CD8-positive, alpha-beta memory T cell (primary cell): ENCODE measurements at regions not wholly inside any gene's neighbourhood (a gene's known extent, or its start where the extent isn't known, plus 50 kb on each side); places are given as distances from the start of the nearest gene placed in this dataset.

Experiments used
- CTCF ChIA-PET: fragments of 350-600 bp; sonication (Branson Sonifier 250); formaldehyde crosslinking; loops from one replicate; lab custom pipeline; 2021; ENCODE audit warnings: antibody characterized with exemption; lab: Charles Lee
- POLR2A ChIA-PET: fragments of 350-600 bp; sonication (Branson Sonifier 250); formaldehyde crosslinking; loops from one replicate; lab custom pipeline; 2021; ENCODE audit warnings: antibody characterized with exemption; lab: Charles Lee
- DNase-seq, 5 donors: peaks; one replicate each; pipeline versions ENCODE4 v3.0.0 to v3.0.0-alpha.2; 2020 to 2022; ENCODE audit warnings: mixed read lengths in 1 of 5
- H3K27ac ChIP-seq: one replicate; pipeline ENCODE4 v1.7.0; 2013; ENCODE audit warnings: low read depth, mild to moderate bottlenecking, low read length, moderate library complexity
- H3K27me3 ChIP-seq: 2 replicates; pipeline ENCODE4 v1.7.0; 2013; ENCODE audit warnings: low read length, mild to moderate bottlenecking; ENCODE audit not compliant: insufficient read depth, poor library complexity, severe bottlenecking
- H3K36me3 ChIP-seq: 2 replicates; pipeline ENCODE4 v1.7.0; 2013; ENCODE audit warnings: mild to moderate bottlenecking, low read length, moderate library complexity; ENCODE audit not compliant: insufficient read depth
- H3K4me1 ChIP-seq: 2 replicates; pipeline ENCODE4 v1.7.0; 2013; ENCODE audit warnings: mild to moderate bottlenecking, low read length, moderate library complexity; ENCODE audit not compliant: insufficient read depth
- H3K4me3 ChIP-seq: 2 replicates; pipeline ENCODE4 v1.7.0; 2013; ENCODE audit warnings: mild to moderate bottlenecking, low read length
- H3K9me3 ChIP-seq: 2 replicates; pipeline ENCODE4 v1.7.0; 2013; ENCODE audit warnings: mild to moderate bottlenecking, low read length
- H3K27ac Mint-ChIP-seq, 8 donors: one replicate each; pipeline ENCODE4 v1.8.0; 2020 to 2021; ENCODE audit warnings: mixed read lengths in 8 of 8, mild to moderate bottlenecking in 6 of 8, inconsistent platforms in 3 of 8, moderate library complexity in 3 of 8
- H3K27me3 Mint-ChIP-seq, 2 donors: one replicate each; pipeline ENCODE4 v1.8.0; 2020 to 2021; ENCODE audit warnings: mixed read lengths in 2 of 2, mild to moderate bottlenecking in 1 of 2, moderate library complexity in 1 of 2
- H3K36me3 Mint-ChIP-seq, 3 donors: one replicate each; pipeline ENCODE4 v1.8.0; 2020 to 2021; ENCODE audit warnings: mixed read lengths in 3 of 3, inconsistent platforms in 1 of 3, mild to moderate bottlenecking in 1 of 3
- H3K4me1 Mint-ChIP-seq, 3 donors: one replicate each; pipeline ENCODE4 v1.8.0; 2020 to 2021; ENCODE audit warnings: mixed read lengths in 3 of 3, inconsistent platforms in 1 of 3, mild to moderate bottlenecking in 1 of 3
- H3K4me3 Mint-ChIP-seq, 7 donors: one replicate each; pipeline ENCODE4 v1.8.0; 2020 to 2021; ENCODE audit warnings: mixed read lengths in 7 of 7, mild to moderate bottlenecking in 6 of 7, moderate library complexity in 4 of 7, inconsistent platforms in 2 of 7
- H3K9me3 Mint-ChIP-seq, 5 donors: one replicate each; pipeline ENCODE4 v1.8.0; 2020 to 2022; ENCODE audit warnings: mixed read lengths in 5 of 5, mild to moderate bottlenecking in 3 of 5, moderate library complexity in 2 of 5, inconsistent platforms in 1 of 5

- Mint-ChIP-seq H3K27me3 (peaks cover 11 to 35% of the 10 kb centered on the region in 2 donors), H3K9me3 (no peaks in the 10 kb centered on the region), H3K27ac (no peak overlapping the region), H3K36me3 (no peaks in the 10 kb centered on the region), H3K4me1 (no peaks in the 10 kb centered on the region), H3K4me3 (no peak overlapping the region)
- H3K27me3 ChIP-seq: no peaks in the 10 kb centered on the region
- POLR2A ChIA-PET: no interaction called here
- CTCF ChIA-PET: no interaction called here
- no peak for DNase-seq
- H3K9me3 ChIP-seq: no peaks in the 10 kb centered on the region
- H3K27ac ChIP-seq: no peak overlapping the region
- no peaks in the 10 kb centered on the region for H3K36me3 ChIP-seq
- no peak overlapping the region for H3K4me3 ChIP-seq
- H3K4me1 ChIP-seq: no peaks in the 10 kb centered on the region
These were observed 62.6 kb upstream of the ARHGAP5 start for GRCh38 chr14:32014498-32014897.

GRCh38 chr14:32015166-32015565 is 61.9 kb upstream of the ARHGAP5 start:
- CTCF ChIA-PET: no interaction called here

GRCh38 chr14:32017587-32017986 is 59.5 kb upstream of the ARHGAP5 start:
- Histone ChIP-seq H3K27me3 (no peaks in the 10 kb centered on the region), H3K4me3 (no peak overlapping the region), H3K27ac (no peak overlapping the region), H3K36me3 (no peaks in the 10 kb centered on the region), H3K4me1 (no peaks in the 10 kb centered on the region), H3K9me3 (no peaks in the 10 kb centered on the region)
- DNase-seq: no peak
- Mint-ChIP-seq H3K4me3 (no peak overlapping the region), H3K27me3 (peaks cover 5 to 14% of the 10 kb centered on the region in 2 donors), H3K36me3 (no peaks in the 10 kb centered on the region), H3K27ac (no peak overlapping the region), H3K4me1 (no peaks in the 10 kb centered on the region), H3K9me3 (no peaks in the 10 kb centered on the region)
- CTCF ChIA-PET: no interaction called here
- POLR2A ChIA-PET: no interaction called here

More at GRCh38 chr14:32015166-32015565, 61.9 kb upstream of the ARHGAP5 start:
- Histone ChIP-seq H3K27ac (no peak overlapping the region), H3K4me3 (no peak overlapping the region), H3K36me3 (no peaks in the 10 kb centered on the region), H3K27me3 (no peaks in the 10 kb centered on the region), H3K4me1 (no peaks in the 10 kb centered on the region), H3K9me3 (no peaks in the 10 kb centered on the region)
- Mint-ChIP-seq H3K4me3 (no peak overlapping the region), H3K27ac (no peak overlapping the region), H3K4me1 (no peaks in the 10 kb centered on the region), H3K9me3 (no peaks in the 10 kb centered on the region), H3K36me3 (no peaks in the 10 kb centered on the region), H3K27me3 (peaks cover 8 to 34% of the 10 kb centered on the region in 2 donors)
- DNase-seq: no peak
- POLR2A ChIA-PET: no interaction called here

GRCh38 chr14:32018391-32019092 is 58.6 kb upstream of the ARHGAP5 start:
- no peak for DNase-seq
- no peak overlapping the region for H3K27ac Mint-ChIP-seq
- no peak overlapping the region for H3K4me3 ChIP-seq
- H3K27me3 Mint-ChIP-seq: peaks cover 5 to 7% of the 10 kb centered on the region in 2 donors
- POLR2A ChIA-PET: no interaction called here
- H3K4me1 Mint-ChIP-seq: no peaks in the 10 kb centered on the region
- no peaks in the 10 kb centered on the region for H3K9me3 ChIP-seq
- no peaks in the 10 kb centered on the region for H3K36me3 Mint-ChIP-seq
- CTCF ChIA-PET: no interaction called here
- H3K27me3 ChIP-seq: no peaks in the 10 kb centered on the region
- no peak overlapping the region for H3K27ac ChIP-seq
- H3K36me3 ChIP-seq: no peaks in the 10 kb centered on the region
- no peaks in the 10 kb centered on the region for H3K9me3 Mint-ChIP-seq
- no peak overlapping the region for H3K4me3 Mint-ChIP-seq
- no peaks in the 10 kb centered on the region for H3K4me1 ChIP-seq

- DNase-seq: no peak
- Histone ChIP-seq H3K9me3 (no peaks in the 10 kb centered on the region), H3K36me3 (no peaks in the 10 kb centered on the region), H3K4me1 (no peaks in the 10 kb centered on the region), H3K27ac (no peak overlapping the region), H3K27me3 (no peaks in the 10 kb centered on the region), H3K4me3 (no peak overlapping the region)
- ChIA-PET POLR2A (no interaction called here), CTCF (no interaction called here)
- H3K9me3 Mint-ChIP-seq: no peaks in the 10 kb centered on the region
- no peaks in the 10 kb centered on the region for H3K36me3 Mint-ChIP-seq
- H3K4me3 Mint-ChIP-seq: no peak overlapping the region
- no peaks in the 10 kb centered on the region for H3K4me1 Mint-ChIP-seq
- H3K27ac Mint-ChIP-seq: no peak overlapping the region
- peaks cover 5 to 7% of the 10 kb centered on the region in 2 donors for H3K27me3 Mint-ChIP-seq
These were observed 57.8 kb upstream of the ARHGAP5 start for GRCh38 chr14:32019276-32019675.

GRCh38 chr14:32020882-32021281 is 56.2 kb upstream of the ARHGAP5 start:
- H3K9me3 ChIP-seq: no peaks in the 10 kb centered on the region
- Mint-ChIP-seq H3K4me1 (no peaks in the 10 kb centered on the region), H3K4me3 (no peak overlapping the region), H3K36me3 (no peaks in the 10 kb centered on the region), H3K27ac (no peak overlapping the region), H3K9me3 (no peaks in the 10 kb centered on the region), H3K27me3 (peaks cover 9 to 12% of the 10 kb centered on the region in 2 donors)
- H3K27ac ChIP-seq: no peak overlapping the region
- H3K4me1 ChIP-seq: no peaks in the 10 kb centered on the region
- CTCF ChIA-PET: no interaction called here
- no peak for DNase-seq
- POLR2A ChIA-PET: no interaction called here
- H3K4me3 ChIP-seq: no peak overlapping the region
- no peaks in the 10 kb centered on the region for H3K27me3 ChIP-seq
- no peaks in the 10 kb centered on the region for H3K36me3 ChIP-seq

- DNase-seq: no peak
- H3K27ac ChIP-seq: no peak overlapping the region
- H3K36me3 ChIP-seq: no peaks in the 10 kb centered on the region
- ChIA-PET CTCF (no interaction called here), POLR2A (no interaction called here)
- Mint-ChIP-seq H3K27ac (no peak overlapping the region), H3K9me3 (no peaks in the 10 kb centered on the region), H3K36me3 (no peaks in the 10 kb centered on the region), H3K4me3 (no peak overlapping the region), H3K27me3 (peaks cover 6 to 16% of the 10 kb centered on the region in 2 donors), H3K4me1 (no peaks in the 10 kb centered on the region)
- H3K27me3 ChIP-seq: no peaks in the 10 kb centered on the region
- no peaks in the 10 kb centered on the region for H3K9me3 ChIP-seq
- no peak overlapping the region for H3K4me3 ChIP-seq
- no peaks in the 10 kb centered on the region for H3K4me1 ChIP-seq
These were observed 55.8 kb upstream of the ARHGAP5 start for GRCh38 chr14:32021341-32021740.

- Histone ChIP-seq H3K4me3 (no peak overlapping the region), H3K27ac (no peak overlapping the region), H3K36me3 (no peaks in the 10 kb centered on the region), H3K4me1 (no peaks in the 10 kb centered on the region), H3K27me3 (no peaks in the 10 kb centered on the region), H3K9me3 (no peaks in the 10 kb centered on the region)
- no peaks in the 10 kb centered on the region for H3K9me3 Mint-ChIP-seq
- ChIA-PET POLR2A (no interaction called here), CTCF (no interaction called here)
- H3K36me3 Mint-ChIP-seq: no peaks in the 10 kb centered on the region
- H3K27ac Mint-ChIP-seq: no peak overlapping the region
- no peaks in the 10 kb centered on the region for H3K4me1 Mint-ChIP-seq
- peaks cover 9 to 22% of the 10 kb centered on the region in 2 donors for H3K27me3 Mint-ChIP-seq
- DNase-seq: no peak
- no peak overlapping the region for H3K4me3 Mint-ChIP-seq
These were observed 54.6 kb upstream of the ARHGAP5 start for GRCh38 chr14:32022525-32022924.
